Testis (tissue), 2 donors: ENCODE measurements at regions not wholly inside any gene's neighbourhood (a gene's known extent, or its start where the extent isn't known, plus 50 kb on each side); places are given as distances from the start of the nearest gene placed in this dataset.

ENCODE experiments used
- POLR2A ChIP-seq: fragments of 450-650 bp; IDR thresholded peaks from one replicate; pipeline ENCODE4 v1.6.1; 2017; ENCODE audit warnings: antibody characterized with exemption, mild to moderate bottlenecking, moderate library complexity
- TF ChIP-seq, protein P1 (sequence below), 3 experiments: fragments of 450-650 bp in 2 of 3; fragments of 200-600 bp in 1 of 3; sonication (generic) in 1 of 3; IDR thresholded peaks; one replicate each; pipeline ENCODE4 v1.5.1; 2016 to 2019; ENCODE audit warnings: antibody characterized with exemption in 3 of 3, mild to moderate bottlenecking in 2 of 3, moderate library complexity in 1 of 3

GRCh38 chr1:165068741-165069140, 287.8 kb downstream of the LMX1A start:
- TF ChIP-seq, protein P1, sequence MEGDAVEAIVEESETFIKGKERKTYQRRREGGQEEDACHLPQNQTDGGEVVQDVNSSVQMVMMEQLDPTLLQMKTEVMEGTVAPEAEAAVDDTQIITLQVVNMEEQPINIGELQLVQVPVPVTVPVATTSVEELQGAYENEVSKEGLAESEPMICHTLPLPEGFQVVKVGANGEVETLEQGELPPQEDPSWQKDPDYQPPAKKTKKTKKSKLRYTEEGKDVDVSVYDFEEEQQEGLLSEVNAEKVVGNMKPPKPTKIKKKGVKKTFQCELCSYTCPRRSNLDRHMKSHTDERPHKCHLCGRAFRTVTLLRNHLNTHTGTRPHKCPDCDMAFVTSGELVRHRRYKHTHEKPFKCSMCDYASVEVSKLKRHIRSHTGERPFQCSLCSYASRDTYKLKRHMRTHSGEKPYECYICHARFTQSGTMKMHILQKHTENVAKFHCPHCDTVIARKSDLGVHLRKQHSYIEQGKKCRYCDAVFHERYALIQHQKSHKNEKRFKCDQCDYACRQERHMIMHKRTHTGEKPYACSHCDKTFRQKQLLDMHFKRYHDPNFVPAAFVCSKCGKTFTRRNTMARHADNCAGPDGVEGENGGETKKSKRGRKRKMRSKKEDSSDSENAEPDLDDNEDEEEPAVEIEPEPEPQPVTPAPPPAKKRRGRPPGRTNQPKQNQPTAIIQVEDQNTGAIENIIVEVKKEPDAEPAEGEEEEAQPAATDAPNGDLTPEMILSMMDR (IDR thresholded peaks at IDR 0.05): no peak
- no peak for TF ChIP-seq POLR2A
